ENCODE measurements at regions not wholly inside any gene's neighbourhood (a gene's known extent, or its start where the extent isn't known, plus 50 kb on each side); places are given as distances from the start of the nearest gene placed in this dataset.

- intact Hi-C loops (cut with micrococcal nuclease): no loop called here
- Mint-ChIP-seq H3K4me3 (no peak overlapping the region), H3K36me3 (ENCODE audit: low read depth) (no peaks in the 10 kb centered on the region)
Measured at GRCh38 chr5:163815240-163815791, 309.9 kb downstream of the MAT2B start.

GRCh38 chr5:163821142-163821541 lies 315.7 kb downstream of the MAT2B start:
- Mint-ChIP-seq H3K27ac (no peak overlapping the region), H3K27me3 (no peaks in the 10 kb centered on the region), H3K4me1 (ENCODE audit: low read depth) (no peaks in the 10 kb centered on the region), H3K4me3 (no peak overlapping the region), H3K9me3 (peaks cover 14% of the 10 kb centered on the region), H3K36me3 (ENCODE audit: low read depth) (no peaks in the 10 kb centered on the region)
- intact Hi-C loops (cut with micrococcal nuclease): no loop called here

More at GRCh38 chr5:163815240-163815791, 309.9 kb downstream of the MAT2B start:
- Mint-ChIP-seq H3K4me1 (ENCODE audit: low read depth) (no peaks in the 10 kb centered on the region), H3K27ac (no peak overlapping the region), H3K27me3 (no peaks in the 10 kb centered on the region), H3K9me3 (peaks cover 14% of the 10 kb centered on the region)

- Mint-ChIP-seq H3K27me3 (no peaks in the 10 kb centered on the region), H3K4me3 (no peak overlapping the region), H3K4me1 (ENCODE audit: low read depth) (no peaks in the 10 kb centered on the region), H3K27ac (no peak overlapping the region), H3K9me3 (peaks cover 12% of the 10 kb centered on the region), H3K36me3 (ENCODE audit: low read depth) (no peaks in the 10 kb centered on the region)
- intact Hi-C loops (cut with micrococcal nuclease): no loop called here
Measured at GRCh38 chr5:163822548-163822947, 317.1 kb downstream of the MAT2B start.

GRCh38 chr5:163825661-163826060 lies 320.2 kb downstream of the MAT2B start:
- H3K27ac Mint-ChIP-seq: no peak overlapping the region
- no peaks in the 10 kb centered on the region for H3K27me3 Mint-ChIP-seq
- H3K9me3 Mint-ChIP-seq: peaks cover 15% of the 10 kb centered on the region
- H3K4me1 Mint-ChIP-seq (ENCODE audit: low read depth): no peaks in the 10 kb centered on the region
- no peaks in the 10 kb centered on the region for H3K36me3 Mint-ChIP-seq (ENCODE audit: low read depth)
- no peak overlapping the region for H3K4me3 Mint-ChIP-seq
- intact Hi-C loops (cut with micrococcal nuclease): no loop called here

GRCh38 chr5:163826201-163826600 lies 320.8 kb downstream of the MAT2B start:
- no peaks in the 10 kb centered on the region for H3K4me1 Mint-ChIP-seq (ENCODE audit: low read depth)
- H3K36me3 Mint-ChIP-seq (ENCODE audit: low read depth): no peaks in the 10 kb centered on the region
- H3K27ac Mint-ChIP-seq: no peak overlapping the region
- intact Hi-C loops (cut with micrococcal nuclease): no loop called here
- no peaks in the 10 kb centered on the region for H3K27me3 Mint-ChIP-seq
- H3K9me3 Mint-ChIP-seq: peaks cover 20% of the 10 kb centered on the region
- no peak overlapping the region for H3K4me3 Mint-ChIP-seq

GRCh38 chr5:163832155-163832554 lies 326.7 kb downstream of the MAT2B start:
- Mint-ChIP-seq H3K27ac (no peak overlapping the region), H3K4me3 (no peak overlapping the region), H3K4me1 (ENCODE audit: low read depth) (no peaks in the 10 kb centered on the region), H3K36me3 (ENCODE audit: low read depth) (no peaks in the 10 kb centered on the region), H3K9me3 (peaks cover 32% of the 10 kb centered on the region), H3K27me3 (no peaks in the 10 kb centered on the region)
- intact Hi-C loops (cut with micrococcal nuclease): no loop called here

GRCh38 chr5:163838738-163839137 lies 333.3 kb downstream of the MAT2B start:
- no peak overlapping the region for H3K4me3 Mint-ChIP-seq

GRCh38 chr5:163846512-163846911 lies 341.1 kb downstream of the MAT2B start:
- Mint-ChIP-seq H3K9me3 (no peaks in the 10 kb centered on the region), H3K4me3 (no peak overlapping the region), H3K36me3 (ENCODE audit: low read depth) (no peaks in the 10 kb centered on the region), H3K27ac (no peak overlapping the region), H3K27me3 (no peaks in the 10 kb centered on the region), H3K4me1 (ENCODE audit: low read depth) (no peaks in the 10 kb centered on the region)
- intact Hi-C loops (cut with micrococcal nuclease): no loop called here

More at GRCh38 chr5:163838738-163839137, 333.3 kb downstream of the MAT2B start:
- Mint-ChIP-seq H3K36me3 (ENCODE audit: low read depth) (no peaks in the 10 kb centered on the region), H3K9me3 (no peaks in the 10 kb centered on the region), H3K27ac (no peak overlapping the region), H3K27me3 (no peaks in the 10 kb centered on the region), H3K4me1 (ENCODE audit: low read depth) (no peaks in the 10 kb centered on the region)
- intact Hi-C loops (cut with micrococcal nuclease): no loop called here

- intact Hi-C loops (cut with micrococcal nuclease): no loop called here
Measured at GRCh38 chr5:163855754-163856153, 350.3 kb downstream of the MAT2B start.

GRCh38 chr5:163861670-163862069 lies 356.3 kb downstream of the MAT2B start:
- Mint-ChIP-seq H3K27me3 (no peaks in the 10 kb centered on the region), H3K4me1 (ENCODE audit: low read depth) (no peaks in the 10 kb centered on the region)

More at GRCh38 chr5:163855754-163856153, 350.3 kb downstream of the MAT2B start:
- Mint-ChIP-seq H3K9me3 (peaks cover 59% of the 10 kb centered on the region), H3K4me1 (ENCODE audit: low read depth) (no peaks in the 10 kb centered on the region), H3K27me3 (no peaks in the 10 kb centered on the region), H3K4me3 (no peak overlapping the region), H3K27ac (no peak overlapping the region), H3K36me3 (ENCODE audit: low read depth) (no peaks in the 10 kb centered on the region)

GRCh38 chr5:163867324-163867723 lies 361.9 kb downstream of the MAT2B start:
- Mint-ChIP-seq H3K27me3 (no peaks in the 10 kb centered on the region), H3K9me3 (no peaks in the 10 kb centered on the region), H3K4me1 (ENCODE audit: low read depth) (no peaks in the 10 kb centered on the region), H3K36me3 (ENCODE audit: low read depth) (no peaks in the 10 kb centered on the region), H3K4me3 (no peak overlapping the region), H3K27ac (no peak overlapping the region)
- intact Hi-C loops (cut with micrococcal nuclease): no loop called here

More at GRCh38 chr5:163861670-163862069, 356.3 kb downstream of the MAT2B start:
- Mint-ChIP-seq H3K4me3 (no peak overlapping the region), H3K36me3 (ENCODE audit: low read depth) (no peaks in the 10 kb centered on the region), H3K9me3 (peaks cover 17% of the 10 kb centered on the region), H3K27ac (no peak overlapping the region)
- intact Hi-C loops (cut with micrococcal nuclease): no loop called here

GRCh38 chr5:163867738-163868137 lies 362.3 kb downstream of the MAT2B start:
- Mint-ChIP-seq H3K4me3 (no peak overlapping the region), H3K36me3 (ENCODE audit: low read depth) (no peaks in the 10 kb centered on the region), H3K27me3 (no peaks in the 10 kb centered on the region), H3K4me1 (ENCODE audit: low read depth) (no peaks in the 10 kb centered on the region), H3K27ac (no peak overlapping the region), H3K9me3 (no peaks in the 10 kb centered on the region)
- intact Hi-C loops (cut with micrococcal nuclease): no loop called here

- no peaks in the 10 kb centered on the region for H3K9me3 Mint-ChIP-seq
- no peak overlapping the region for H3K4me3 Mint-ChIP-seq
- no peaks in the 10 kb centered on the region for H3K27me3 Mint-ChIP-seq
- no peaks in the 10 kb centered on the region for H3K36me3 Mint-ChIP-seq (ENCODE audit: low read depth)
- no peaks in the 10 kb centered on the region for H3K4me1 Mint-ChIP-seq (ENCODE audit: low read depth)
- H3K27ac Mint-ChIP-seq: no peak overlapping the region
- intact Hi-C loops (cut with micrococcal nuclease): no loop called here
Measured at GRCh38 chr5:163869581-163869980, 364.2 kb downstream of the MAT2B start.

- no peak overlapping the region for H3K27ac Mint-ChIP-seq
- H3K4me1 Mint-ChIP-seq (ENCODE audit: low read depth): no peaks in the 10 kb centered on the region
- H3K27me3 Mint-ChIP-seq: no peaks in the 10 kb centered on the region
- H3K36me3 Mint-ChIP-seq (ENCODE audit: low read depth): no peaks in the 10 kb centered on the region
- intact Hi-C loops (cut with micrococcal nuclease): no loop called here
- H3K4me3 Mint-ChIP-seq: no peak overlapping the region
- no peaks in the 10 kb centered on the region for H3K9me3 Mint-ChIP-seq
Measured at GRCh38 chr5:163870441-163870840, 365.0 kb downstream of the MAT2B start.

- H3K9me3 Mint-ChIP-seq: no peaks in the 10 kb centered on the region
- intact Hi-C loops (cut with micrococcal nuclease): no loop called here
- no peak overlapping the region for H3K27ac Mint-ChIP-seq
- H3K4me3 Mint-ChIP-seq: no peak overlapping the region
- no peaks in the 10 kb centered on the region for H3K27me3 Mint-ChIP-seq
- no peaks in the 10 kb centered on the region for H3K4me1 Mint-ChIP-seq (ENCODE audit: low read depth)
- no peaks in the 10 kb centered on the region for H3K36me3 Mint-ChIP-seq (ENCODE audit: low read depth)
Measured at GRCh38 chr5:163874431-163874830, 369.0 kb downstream of the MAT2B start.

Data from dendritic cell treated with granulocyte-macrophage colony-stimulating factor and Interleukin-4, amounts not matched to agents 40 ng/mL and 50 ng/mL, for 4 days (primary cell).